Dermis blood vessel endothelial cell (primary cell): ENCODE measurements at regions not wholly inside any gene's neighbourhood (a gene's known extent, or its start where the extent isn't known, plus 50 kb on each side); places are given as distances from the start of the nearest gene placed in this dataset.

Experiments
- DNase-seq: peaks from one replicate; pipeline ENCODE4 v3.0.0; 2010

DNA sequence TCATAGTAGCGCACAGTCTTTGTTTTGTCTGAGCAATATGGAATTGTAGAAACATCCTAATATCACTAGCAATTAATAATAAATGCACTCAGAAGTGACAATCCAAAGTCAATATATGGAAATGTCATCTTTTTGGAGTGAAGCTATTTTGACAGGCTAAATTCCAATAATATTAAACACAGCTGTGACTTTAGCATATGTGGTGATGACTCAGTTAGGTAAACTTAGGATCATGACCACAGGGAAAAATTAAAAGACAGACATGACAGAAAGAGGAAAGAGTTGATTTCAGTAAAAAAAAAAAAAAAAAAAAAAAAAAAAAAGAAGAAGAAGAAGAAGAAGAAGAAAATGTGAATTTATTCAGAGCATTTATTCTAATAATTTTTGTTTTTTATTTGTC lies 1165.7 kb downstream of the NLGN4Y start:
- no peak for DNase-seq

DNA sequence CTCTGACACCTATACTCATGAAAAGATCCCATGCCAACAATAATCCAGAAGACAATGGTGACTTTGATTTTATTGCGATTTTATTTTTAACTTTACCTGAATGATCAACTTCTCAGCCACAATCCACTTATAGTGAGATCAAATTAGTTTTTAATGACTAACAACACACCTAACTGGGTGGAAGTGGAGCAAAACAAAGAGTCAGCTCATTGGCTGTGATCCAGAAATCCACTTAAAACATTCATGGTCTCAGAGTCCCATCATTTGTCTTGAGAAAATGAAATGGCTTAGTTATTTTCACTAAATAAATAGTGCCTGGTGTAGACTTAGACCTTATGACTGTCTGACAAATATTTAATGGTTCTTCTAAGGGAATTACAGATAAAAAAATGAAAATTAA lies 1177.8 kb downstream of the NLGN4Y start:
- no peak for DNase-seq

DNA sequence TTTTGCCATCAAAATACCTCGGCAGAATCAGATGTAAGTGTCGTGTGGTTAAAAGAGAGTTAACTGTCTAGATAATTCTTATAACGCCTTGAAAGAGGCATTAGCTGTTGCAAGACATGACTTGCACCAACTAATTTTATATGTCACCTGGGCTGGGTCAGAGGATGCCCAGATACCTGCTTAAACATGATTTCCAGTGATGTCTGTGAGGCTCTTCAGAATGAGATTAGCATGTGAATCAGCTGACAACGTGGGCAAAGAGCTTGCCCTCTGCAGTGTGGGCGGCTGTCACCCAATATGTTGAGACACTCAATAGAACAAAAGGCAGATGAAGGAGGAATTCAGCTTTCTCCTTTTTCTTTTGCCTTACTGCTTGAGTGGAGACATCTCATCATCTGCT lies 1180.6 kb downstream of the NLGN4Y start:
- no peak for DNase-seq

DNA sequence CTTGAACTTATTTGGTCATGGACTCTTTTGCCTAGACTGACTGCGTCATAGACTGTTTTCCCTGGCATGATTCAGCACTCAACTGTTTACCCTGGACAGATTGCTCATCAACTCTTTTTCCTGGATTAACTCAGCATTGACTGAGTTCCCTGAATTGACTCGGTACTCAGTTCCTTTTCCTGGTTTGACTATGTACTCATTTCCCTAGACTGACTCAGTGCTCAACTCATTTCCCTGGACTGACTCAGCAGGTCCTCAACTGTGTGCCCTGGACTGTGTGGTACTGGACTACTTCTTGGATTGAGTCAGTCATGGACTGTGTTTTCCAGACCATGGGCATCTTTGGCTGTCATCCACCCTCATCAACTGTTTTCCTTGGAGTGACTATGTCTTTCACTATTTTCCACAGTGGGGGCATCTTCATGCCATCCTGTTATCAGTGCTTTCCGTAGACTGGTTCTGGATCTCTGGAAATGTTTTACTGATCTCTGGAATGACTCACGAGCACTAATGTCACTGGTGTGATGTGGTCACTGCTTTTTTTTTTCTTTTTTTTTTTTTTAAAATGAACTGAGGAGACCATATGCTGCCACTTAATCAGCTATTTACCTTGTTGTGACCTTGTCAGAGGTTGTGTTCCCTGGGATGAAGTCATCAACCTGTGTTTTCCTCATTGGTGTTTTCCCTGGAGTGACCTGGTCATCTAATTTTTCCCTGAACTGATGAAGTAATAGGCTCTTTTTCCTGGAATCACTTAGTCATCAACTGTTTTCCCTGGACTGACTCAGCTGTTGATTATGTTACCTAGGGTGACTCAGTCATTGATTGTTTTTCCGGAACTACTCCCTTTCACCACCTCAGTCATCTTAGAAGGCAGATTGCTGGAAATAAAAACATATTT lies 1225.5 kb downstream of the NLGN4Y start:
- peak; percentile 0 for DNase-seq

DNA sequence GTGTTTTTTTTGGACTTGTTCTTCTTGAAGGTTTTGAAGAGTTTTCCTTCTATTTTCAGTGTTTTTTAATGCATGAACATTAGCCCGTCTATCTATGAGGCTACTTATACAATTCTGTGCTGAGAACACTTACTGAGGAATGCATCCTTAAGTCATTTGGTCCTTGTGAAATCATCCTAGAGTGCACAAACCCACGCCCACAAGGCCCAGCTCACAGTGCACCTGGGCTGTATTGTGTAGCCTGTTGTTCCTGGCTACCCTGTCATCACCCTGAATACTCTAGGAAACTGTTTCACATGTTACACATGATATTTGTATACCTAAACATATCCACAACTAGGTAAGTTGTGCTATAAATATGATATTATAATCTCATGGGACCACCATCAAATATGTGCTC lies 1226.7 kb downstream of the NLGN4Y start:
- DNase-seq, result no peak

DNA sequence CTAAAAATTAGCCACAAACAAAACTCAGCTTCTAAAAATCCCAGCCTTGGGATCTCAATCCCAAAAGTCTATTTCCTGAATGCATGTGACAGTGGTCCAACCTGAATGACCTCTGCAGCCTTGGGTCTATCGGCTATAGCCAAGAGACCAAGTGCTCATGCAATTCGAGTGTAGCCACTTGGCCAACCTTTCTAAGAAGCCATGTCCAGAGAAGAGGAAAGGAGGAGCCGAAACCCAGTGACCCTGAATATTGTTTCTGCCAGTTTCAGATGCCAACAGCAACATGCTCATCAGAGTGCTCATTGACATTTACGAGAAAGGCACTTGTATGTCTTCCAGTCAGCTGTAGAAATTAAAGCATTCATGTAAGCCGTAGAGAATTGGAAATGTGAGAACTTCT lies 1231.9 kb downstream of the NLGN4Y start:
- no peak for DNase-seq

DNA sequence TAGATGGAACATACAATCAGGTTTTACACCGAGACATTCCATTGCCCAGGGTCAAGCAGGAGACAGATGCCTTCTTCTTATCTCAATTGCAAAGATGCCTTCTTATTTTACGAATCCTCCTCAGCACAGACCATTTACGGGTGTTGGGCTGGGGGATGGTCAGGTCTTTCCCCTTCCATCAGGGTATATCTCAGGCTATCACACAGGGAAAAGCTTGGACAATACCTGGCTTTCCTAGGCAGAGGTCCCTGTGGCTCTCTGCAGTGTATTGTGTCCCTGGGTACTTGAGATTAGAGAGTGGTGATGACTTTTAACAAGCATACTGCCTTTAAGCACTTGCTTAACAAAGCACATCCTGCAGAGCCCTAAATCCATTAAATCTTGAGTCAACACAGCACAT lies 1249.2 kb downstream of the NLGN4Y start:
- no peak for DNase-seq

DNA sequence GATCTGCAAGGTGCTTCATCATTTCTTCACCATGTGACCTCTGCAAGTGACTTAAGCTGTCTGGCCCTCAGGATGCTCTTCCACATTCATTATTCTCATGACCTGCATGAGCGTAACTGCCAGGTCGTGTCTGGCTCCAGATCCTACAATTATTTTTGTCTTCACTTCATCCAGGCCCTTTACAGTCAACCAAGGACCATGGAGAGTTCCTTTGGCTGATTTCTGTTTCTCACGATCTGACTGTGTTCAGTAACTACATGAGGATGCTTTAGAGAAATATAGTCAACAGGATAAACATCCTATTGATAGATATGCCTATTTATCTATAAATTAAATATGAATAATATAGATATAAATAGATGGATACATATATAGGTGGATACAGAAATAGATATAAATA lies 1251.6 kb downstream of the NLGN4Y start:
- no peak for DNase-seq

DNA sequence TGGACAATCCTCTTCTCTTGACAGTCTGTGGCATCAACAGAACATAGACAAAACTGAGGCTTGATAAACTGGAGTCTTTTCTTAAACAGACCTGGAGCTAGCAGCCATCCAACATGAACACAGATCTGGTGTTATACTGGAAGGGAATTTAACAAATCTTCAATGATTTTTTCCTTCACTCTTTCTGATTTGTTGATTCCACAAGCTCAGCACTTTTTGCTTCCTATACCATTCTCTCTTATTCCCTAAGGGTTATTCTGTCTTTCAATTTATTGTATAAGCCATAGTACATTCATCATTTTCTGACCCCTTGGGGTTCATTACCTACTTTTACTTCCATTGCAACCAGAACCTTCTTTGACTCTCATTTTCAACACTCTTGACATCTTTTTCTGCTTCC lies 1255.6 kb downstream of the NLGN4Y start:
- no peak for DNase-seq

DNA sequence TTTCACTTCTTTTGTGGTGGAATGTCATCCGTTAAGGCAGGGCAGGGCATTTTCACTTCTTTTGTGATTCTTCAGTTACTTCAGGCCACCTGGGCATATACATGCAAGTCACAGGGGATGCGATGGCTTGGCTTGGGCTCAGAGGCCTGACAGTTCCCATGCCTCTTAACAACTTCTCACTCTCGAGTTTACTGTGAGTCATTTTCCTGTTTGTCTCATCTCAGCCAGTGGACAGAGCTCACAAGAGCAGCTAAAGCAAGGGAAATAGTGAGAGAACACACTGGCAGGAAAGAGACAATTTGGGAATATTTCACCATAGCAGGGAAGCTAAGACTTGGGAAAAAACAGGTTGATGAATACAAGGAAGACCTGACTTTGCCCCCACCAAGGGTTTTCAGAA lies 1275.7 kb downstream of the NLGN4Y start:
- DNase-seq, result no peak

DNA sequence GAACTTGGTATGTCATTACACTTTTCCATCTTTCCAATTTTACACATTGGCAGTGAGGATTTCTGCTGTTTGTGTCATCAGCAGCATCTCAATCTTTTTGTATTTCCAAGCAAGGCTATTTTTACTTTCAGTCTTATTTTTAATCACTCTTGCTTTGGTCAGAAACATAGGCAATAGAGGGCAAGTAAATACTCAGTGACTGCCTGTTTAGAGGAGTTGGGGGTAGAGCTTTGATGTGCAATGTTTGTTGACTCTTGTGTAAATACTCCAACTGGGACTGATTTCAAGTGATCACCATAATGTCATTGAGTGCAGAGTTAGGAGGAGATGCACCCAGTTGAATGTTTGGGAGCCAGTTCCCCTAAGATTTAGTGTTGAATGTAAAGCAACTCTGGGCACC lies 1281.7 kb downstream of the NLGN4Y start:
- no peak for DNase-seq

DNA sequence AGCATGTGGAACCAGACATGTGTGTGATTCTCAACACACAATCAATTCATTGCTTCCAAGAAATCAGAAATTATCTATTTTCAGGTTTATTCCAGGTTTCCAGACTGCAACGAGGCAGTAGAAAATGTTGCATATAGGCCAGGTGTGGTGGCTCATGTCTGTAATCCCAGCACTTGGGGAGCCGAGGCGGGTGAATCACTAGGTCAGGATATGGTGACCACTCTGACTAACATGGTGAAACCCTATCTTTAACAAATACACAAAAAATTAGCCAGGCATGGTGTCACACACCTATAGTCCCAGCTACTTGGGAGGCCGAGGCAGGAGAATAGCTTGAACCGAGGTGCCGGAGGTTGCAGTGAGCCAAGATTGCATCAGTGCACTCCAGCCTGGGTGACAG lies 1289.9 kb downstream of the NLGN4Y start:
- no peak for DNase-seq
